ENCODE measurements at regions not wholly inside any gene's neighbourhood (a gene's known extent, or its start where the extent isn't known, plus 50 kb on each side); places are given as distances from the start of the nearest gene placed in this dataset.

- DNase-seq (ENCODE audit: low spot score), result no peak
Observed at GRCh38 chr7:144987686-144988085, 151.8 kb upstream of the TPK1 start.

GRCh38 chr7:144982133-144982532 is 146.3 kb upstream of the TPK1 start:
- DNase-seq (ENCODE audit: low spot score), result no peak

- no peak for DNase-seq (ENCODE audit: low spot score)
Observed at GRCh38 chr7:144975882-144976281, 140.0 kb upstream of the TPK1 start.

GRCh38 chr7:144969787-144970186 is 133.9 kb upstream of the TPK1 start:
- DNase-seq (ENCODE audit: low spot score), result no peak

- DNase-seq (ENCODE audit: low spot score), result no peak
Observed at GRCh38 chr7:144960763-144961162, 124.9 kb upstream of the TPK1 start.

- no peak for DNase-seq (ENCODE audit: low spot score)
Observed at GRCh38 chr7:144957998-144958397, 122.1 kb upstream of the TPK1 start.

- no peak for DNase-seq (ENCODE audit: low spot score)
Observed at GRCh38 chr7:144955422-144955821, 119.6 kb upstream of the TPK1 start.

- DNase-seq (ENCODE audit: low spot score), result no peak
Observed at GRCh38 chr7:144941127-144941526, 105.3 kb upstream of the TPK1 start.

- no peak for DNase-seq (ENCODE audit: low spot score)
Observed at GRCh38 chr7:144937199-144937598, 101.3 kb upstream of the TPK1 start.

GRCh38 chr7:144936314-144936713 is 100.5 kb upstream of the TPK1 start:
- DNase-seq (ENCODE audit: low spot score), result no peak

GRCh38 chr7:144910411-144910810 is 74.6 kb upstream of the TPK1 start:
- no peak for DNase-seq (ENCODE audit: low spot score)

- DNase-seq (ENCODE audit: low spot score), result no peak
Observed at GRCh38 chr7:144908943-144909556, 73.2 kb upstream of the TPK1 start.

GRCh38 chr7:144908324-144908723 is 72.5 kb upstream of the TPK1 start:
- no peak for DNase-seq (ENCODE audit: low spot score)

GRCh38 chr7:144907577-144907976 is 71.7 kb upstream of the TPK1 start:
- DNase-seq (ENCODE audit: low spot score), result no peak

GRCh38 chr7:144903201-144903600 is 67.3 kb upstream of the TPK1 start:
- DNase-seq (ENCODE audit: low spot score), result no peak

GRCh38 chr7:144892761-144893160 is 56.9 kb upstream of the TPK1 start:
- no peak for DNase-seq (ENCODE audit: low spot score)
